ENCODE measurements at regions not wholly inside any gene's neighbourhood (a gene's known extent, or its start where the extent isn't known, plus 50 kb on each side); places are given as distances from the start of the nearest gene placed in this dataset.
A peak's percentile ranks its signal among the peaks of the same experiment; 100 is the strongest.

DNA sequence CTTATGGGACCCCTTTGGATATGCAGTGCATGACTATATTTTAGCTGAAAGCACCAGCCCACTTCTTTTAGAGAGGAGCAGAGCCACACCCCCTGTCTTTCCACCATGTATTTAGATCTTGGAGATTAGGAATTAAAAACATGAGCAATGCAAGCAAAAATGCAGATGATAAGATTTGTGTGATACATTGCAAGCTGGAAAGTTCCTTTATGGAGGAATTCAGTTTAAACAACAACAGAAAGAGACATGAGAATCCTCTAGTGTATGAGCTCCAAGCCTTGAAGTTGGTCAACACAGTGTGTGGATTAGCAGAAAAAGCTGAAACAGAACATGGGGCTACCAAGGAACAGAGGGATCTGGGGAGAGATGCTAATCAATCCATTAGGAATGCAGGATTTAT lies 529.8 kb upstream of the NBEA start:
- H3K36me3 Mint-ChIP-seq: no peaks in the 10 kb centered on the region
- H3K4me3 Mint-ChIP-seq: no peak overlapping the region
- H3K27ac Mint-ChIP-seq: no peak overlapping the region
- H3K9me3 Mint-ChIP-seq: peaks cover 9 to 28% (median 13%) of the 10 kb centered on the region in 7 donors
- Histone ChIP-seq H3K36me3 (replicated peaks in 1 of 2; ENCODE audit: control insufficient read depth in 1 of 2, insufficient read depth in 2 of 2, low read length in 2 of 2) (no peaks in the 10 kb centered on the region), H3K27ac (ENCODE audit: low read depth in 1 of 2, low read length in 2 of 2) (no peak overlapping the region), H2AFZ (ENCODE audit: insufficient read depth, low read depth, low read length, poor library complexity, severe bottlenecking) (no peak overlapping the region), H3K4me1 (ENCODE audit: control insufficient read depth in 1 of 2, insufficient read depth in 2 of 2, low read length in 2 of 2) (no peaks in the 10 kb centered on the region), H3K9ac (ENCODE audit: insufficient read depth, low read length, poor library complexity, severe bottlenecking) (no peak overlapping the region), H3K9me3 (replicated peaks in 1 of 2; ENCODE audit: control insufficient read depth in 1 of 2, insufficient read depth in 1 of 2, low read length in 2 of 2) (peaks cover 14 to 36% of the 10 kb centered on the region in 2 donors), H3K79me2 (ENCODE audit: insufficient read depth, low read length) (no peaks in the 10 kb centered on the region), H4K20me1 (ENCODE audit: insufficient read depth, low read length) (no peaks in the 10 kb centered on the region), H3K4me2 (replicated peaks; ENCODE audit: extremely low read depth, low read length, poor library complexity, severe bottlenecking) (no peak overlapping the region), H3K27me3 (ENCODE audit: control insufficient read depth in 2 of 2, insufficient read depth in 2 of 2, low read length in 2 of 2) (no peaks in the 10 kb centered on the region), H3K4me3 (replicated peaks in 1 of 3; ENCODE audit: low read depth in 2 of 3, low read length in 3 of 3) (no peak overlapping the region)
- H3K4me1 Mint-ChIP-seq: no peaks in the 10 kb centered on the region
- H3K27me3 Mint-ChIP-seq (ENCODE audit: low read depth in 3 of 3): peaks cover 0 to 2% (median 0%) of the 10 kb centered on the region in 3 donors
- intact Hi-C loops (cut with micrococcal nuclease): no loop called here
- no peak for DNase-seq
- TF ChIP-seq, protein P1, sequence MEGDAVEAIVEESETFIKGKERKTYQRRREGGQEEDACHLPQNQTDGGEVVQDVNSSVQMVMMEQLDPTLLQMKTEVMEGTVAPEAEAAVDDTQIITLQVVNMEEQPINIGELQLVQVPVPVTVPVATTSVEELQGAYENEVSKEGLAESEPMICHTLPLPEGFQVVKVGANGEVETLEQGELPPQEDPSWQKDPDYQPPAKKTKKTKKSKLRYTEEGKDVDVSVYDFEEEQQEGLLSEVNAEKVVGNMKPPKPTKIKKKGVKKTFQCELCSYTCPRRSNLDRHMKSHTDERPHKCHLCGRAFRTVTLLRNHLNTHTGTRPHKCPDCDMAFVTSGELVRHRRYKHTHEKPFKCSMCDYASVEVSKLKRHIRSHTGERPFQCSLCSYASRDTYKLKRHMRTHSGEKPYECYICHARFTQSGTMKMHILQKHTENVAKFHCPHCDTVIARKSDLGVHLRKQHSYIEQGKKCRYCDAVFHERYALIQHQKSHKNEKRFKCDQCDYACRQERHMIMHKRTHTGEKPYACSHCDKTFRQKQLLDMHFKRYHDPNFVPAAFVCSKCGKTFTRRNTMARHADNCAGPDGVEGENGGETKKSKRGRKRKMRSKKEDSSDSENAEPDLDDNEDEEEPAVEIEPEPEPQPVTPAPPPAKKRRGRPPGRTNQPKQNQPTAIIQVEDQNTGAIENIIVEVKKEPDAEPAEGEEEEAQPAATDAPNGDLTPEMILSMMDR (IDR thresholded peaks at IDR 0.05): no peak

DNA sequence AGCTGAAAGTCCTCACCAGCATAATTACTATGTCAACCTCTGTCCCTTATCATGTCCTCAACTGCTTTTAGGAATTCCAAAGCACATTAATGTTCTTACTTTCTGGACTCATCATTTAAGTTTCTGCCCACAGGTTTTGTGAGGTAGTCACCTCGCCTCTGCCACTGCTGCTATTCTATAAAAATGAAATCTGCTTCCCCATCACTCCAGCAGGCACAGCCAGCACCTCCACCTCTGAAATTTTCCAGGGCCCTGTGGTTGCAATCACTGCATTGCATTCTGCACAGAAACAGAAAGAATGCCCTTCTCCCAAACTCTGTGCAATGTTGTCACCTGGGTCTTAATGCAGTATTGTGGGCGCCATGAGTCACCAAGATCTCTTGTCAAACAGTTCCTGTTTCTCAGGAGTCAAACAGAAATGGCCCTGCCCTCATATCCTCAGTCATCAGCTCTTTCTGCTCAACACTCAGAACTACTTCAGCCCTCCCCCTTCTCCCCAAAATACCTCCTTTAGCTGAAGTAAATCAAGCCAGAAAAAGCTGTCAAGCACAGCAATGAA lies 529.2 kb upstream of the NBEA start:
- H3K79me2 ChIP-seq (ENCODE audit: insufficient read depth, low read length): no peaks in the 10 kb centered on the region
- WGBS (ENCODE audit: insufficient coverage): 57% methylated on average over 2 of the region's 2 CpGs
- H2AFZ ChIP-seq (ENCODE audit: insufficient read depth, low read depth, low read length, poor library complexity, severe bottlenecking): no peak overlapping the region
- no peak overlapping the region for H3K9ac ChIP-seq (ENCODE audit: insufficient read depth, low read length, poor library complexity, severe bottlenecking)
- no peaks in the 10 kb centered on the region for H3K36me3 ChIP-seq (replicated peaks in 1 of 2; ENCODE audit: control insufficient read depth in 1 of 2, insufficient read depth in 2 of 2, low read length in 2 of 2)
- H3K27me3 Mint-ChIP-seq (ENCODE audit: low read depth in 3 of 3): peaks cover 0 to 2% (median 0%) of the 10 kb centered on the region in 3 donors
- TF ChIP-seq, protein P1 (IDR thresholded peaks at IDR 0.05): no peak
- H3K4me1 ChIP-seq (ENCODE audit: control insufficient read depth in 1 of 2, insufficient read depth in 2 of 2, low read length in 2 of 2): no peaks in the 10 kb centered on the region
- no peak overlapping the region for H3K4me2 ChIP-seq (replicated peaks; ENCODE audit: extremely low read depth, low read length, poor library complexity, severe bottlenecking)
- H3K4me3 Mint-ChIP-seq: no peak overlapping the region
- H3K9me3 Mint-ChIP-seq: peaks cover 5 to 27% (median 13%) of the 10 kb centered on the region in 7 donors
- H3K4me1 Mint-ChIP-seq: no peaks in the 10 kb centered on the region
- no peak overlapping the region for H3K4me3 ChIP-seq (replicated peaks in 1 of 3; ENCODE audit: low read depth in 2 of 3, low read length in 3 of 3)
- peak overlapping the region in 1 of 7 donors; percentile 4 for H3K27ac Mint-ChIP-seq
- no peak for DNase-seq
- no peaks in the 10 kb centered on the region for H3K36me3 Mint-ChIP-seq
- H3K9me3 ChIP-seq (replicated peaks in 1 of 2; ENCODE audit: control insufficient read depth in 1 of 2, insufficient read depth in 1 of 2, low read length in 2 of 2): peaks cover 14 to 36% of the 10 kb centered on the region in 2 donors
- H4K20me1 ChIP-seq (ENCODE audit: insufficient read depth, low read length): no peaks in the 10 kb centered on the region
- no peaks in the 10 kb centered on the region for H3K27me3 ChIP-seq (ENCODE audit: control insufficient read depth in 2 of 2, insufficient read depth in 2 of 2, low read length in 2 of 2)
- intact Hi-C loops (cut with micrococcal nuclease): no loop called here
- H3K27ac ChIP-seq (ENCODE audit: low read depth in 1 of 2, low read length in 2 of 2): no peak overlapping the region
